ENCODE measurements at regions not wholly inside any gene's neighbourhood (a gene's known extent, or its start where the extent isn't known, plus 50 kb on each side); places are given as distances from the start of the nearest gene placed in this dataset.
"Not testable (repeated sequence)": the region's sequence is repeated elsewhere in the genome, so short reads cannot be mapped to it uniquely, and the experiment has no call there.

DNA sequence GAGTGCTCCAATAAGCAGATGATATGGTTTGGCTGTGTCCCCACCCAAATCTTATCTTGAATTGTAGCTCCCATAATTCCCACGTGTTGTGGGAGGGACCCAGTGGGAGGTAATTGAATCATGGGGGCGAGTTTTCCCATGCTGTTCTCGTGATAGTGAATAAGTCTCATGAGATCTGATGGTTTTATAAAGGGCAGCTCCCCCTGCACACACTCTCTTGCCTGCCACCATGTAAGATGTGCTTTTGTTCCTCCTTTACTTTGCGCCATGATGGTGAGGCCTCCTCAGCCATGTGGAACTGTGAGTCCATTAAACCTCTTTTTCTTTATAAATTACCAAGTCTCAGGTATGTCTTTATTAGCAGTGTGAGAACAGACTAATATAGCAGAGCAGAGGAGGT is 142.5 kb downstream of the ADSS2 start:
- TF ChIP-seq, protein P1, sequence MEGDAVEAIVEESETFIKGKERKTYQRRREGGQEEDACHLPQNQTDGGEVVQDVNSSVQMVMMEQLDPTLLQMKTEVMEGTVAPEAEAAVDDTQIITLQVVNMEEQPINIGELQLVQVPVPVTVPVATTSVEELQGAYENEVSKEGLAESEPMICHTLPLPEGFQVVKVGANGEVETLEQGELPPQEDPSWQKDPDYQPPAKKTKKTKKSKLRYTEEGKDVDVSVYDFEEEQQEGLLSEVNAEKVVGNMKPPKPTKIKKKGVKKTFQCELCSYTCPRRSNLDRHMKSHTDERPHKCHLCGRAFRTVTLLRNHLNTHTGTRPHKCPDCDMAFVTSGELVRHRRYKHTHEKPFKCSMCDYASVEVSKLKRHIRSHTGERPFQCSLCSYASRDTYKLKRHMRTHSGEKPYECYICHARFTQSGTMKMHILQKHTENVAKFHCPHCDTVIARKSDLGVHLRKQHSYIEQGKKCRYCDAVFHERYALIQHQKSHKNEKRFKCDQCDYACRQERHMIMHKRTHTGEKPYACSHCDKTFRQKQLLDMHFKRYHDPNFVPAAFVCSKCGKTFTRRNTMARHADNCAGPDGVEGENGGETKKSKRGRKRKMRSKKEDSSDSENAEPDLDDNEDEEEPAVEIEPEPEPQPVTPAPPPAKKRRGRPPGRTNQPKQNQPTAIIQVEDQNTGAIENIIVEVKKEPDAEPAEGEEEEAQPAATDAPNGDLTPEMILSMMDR (IDR thresholded peaks at IDR 0.05) = not testable (repeated sequence)
- TF ChIP-seq POLR2AphosphoS5 (IDR thresholded peaks at IDR 0.05; ENCODE audit: insufficient read depth in 1 of 2, low read depth in 1 of 2); POLR2A (IDR thresholded peaks at IDR 0.05): not testable (repeated sequence)

Measured in vagina (tissue), 2 donors.